Stimulated activated CD4-positive, alpha-beta T cell treated with anti-CD3 and anti-CD28 coated beads, TNF-alpha, amount 100 ng/mL, for 24 hours (primary cell): ENCODE measurements at regions not wholly inside any gene's neighbourhood (a gene's known extent, or its start where the extent isn't known, plus 50 kb on each side); places are given as distances from the start of the nearest gene placed in this dataset.
"Not testable (repeated sequence)": the region's sequence is repeated elsewhere in the genome, so short reads cannot be mapped to it uniquely, and the experiment has no call there.

Source experiments
- DNase-seq, 3 experiments: peaks; one replicate each; pipeline ENCODE4 v3.0.0-alpha.2; 2020; ENCODE audit warnings: low read depth in 3 of 3

GRCh38 chrY:19541475-19542306 is 202.8 kb downstream of the KDM5D start:
- DNase-seq, result no peak

- DNase-seq, result not testable (repeated sequence)
Measured at GRCh38 chrY:19535697-19536096, 208.8 kb downstream of the KDM5D start.

- no peak for DNase-seq
Measured at GRCh38 chrY:19521976-19522375, 222.6 kb downstream of the KDM5D start.

GRCh38 chrY:19503092-19503449 is 241.5 kb downstream of the KDM5D start:
- peak in 1 of 3 experiments; percentile 16 for DNase-seq

GRCh38 chrY:19502169-19503091 is 242.1 kb downstream of the KDM5D start:
- DNase-seq, result peak in 2 of 3 experiments; percentile 0 to 7

- no peak for DNase-seq
Measured at GRCh38 chrY:19498556-19498955, 246.0 kb downstream of the KDM5D start.

- DNase-seq, result no peak
Measured at GRCh38 chrY:19487494-19487893, 257.0 kb downstream of the KDM5D start.

- no peak for DNase-seq
Measured at GRCh38 chrY:19484997-19485396, 259.5 kb downstream of the KDM5D start.

GRCh38 chrY:19479141-19479540 is 265.4 kb downstream of the KDM5D start:
- no peak for DNase-seq

- DNase-seq, result no peak
Measured at GRCh38 chrY:19477959-19478358, 266.6 kb downstream of the KDM5D start.

GRCh38 chrY:19465809-19466208 is 278.7 kb downstream of the KDM5D start:
- DNase-seq, result no peak

- no peak for DNase-seq
Measured at GRCh38 chrY:19456855-19457448, 287.6 kb downstream of the KDM5D start.

- no peak for DNase-seq
Measured at GRCh38 chrY:19433059-19433458, 311.5 kb downstream of the KDM5D start.

- no peak for DNase-seq
Measured at GRCh38 chrY:19427736-19428518, 316.6 kb downstream of the KDM5D start.

- DNase-seq, result not testable (repeated sequence)
Measured at GRCh38 chrY:19427191-19427590, 317.3 kb downstream of the KDM5D start.

GRCh38 chrY:19410980-19411766 is 333.4 kb downstream of the KDM5D start:
- no peak for DNase-seq

- no peak for DNase-seq
Measured at GRCh38 chrY:19406246-19406645, 338.3 kb downstream of the KDM5D start.

- no peak for DNase-seq
Measured at GRCh38 chrY:19405598-19405997, 338.9 kb downstream of the KDM5D start.

- DNase-seq, result no peak
Measured at GRCh38 chrY:19392876-19393275, 351.6 kb downstream of the KDM5D start.

- DNase-seq, result no peak
Measured at GRCh38 chrY:19391922-19392321, 352.6 kb downstream of the KDM5D start.

GRCh38 chrY:19365321-19365720 is 379.2 kb downstream of the KDM5D start:
- no peak for DNase-seq
